Lower lobe of right lung (tissue), 2 donors: ENCODE measurements at regions not wholly inside any gene's neighbourhood (a gene's known extent, or its start where the extent isn't known, plus 50 kb on each side); places are given as distances from the start of the nearest gene placed in this dataset.
A peak's percentile ranks its signal among the peaks of the same experiment; 100 is the strongest.

Experiments
- ATAC-seq, 2 donors: fragments of 200-7000 bp; cut with Tn5 transposase; one replicate each; pipeline ENCODE4 v1.9.1; 2020 to 2022; ENCODE audit warnings: mild to moderate bottlenecking in 2 of 2, moderate library complexity in 2 of 2
- DNase-seq: peaks from one replicate; pipeline ENCODE4 v3.0.0-alpha.2; 2020
- H3K27ac ChIP-seq: fragments of 200-600 bp; one replicate; pipeline ENCODE4 v1.8.0; 2022
- H3K27me3 ChIP-seq: fragments of 200-600 bp; one replicate; pipeline ENCODE4 v1.8.0; 2022; ENCODE audit warnings: low read depth
- H3K36me3 ChIP-seq: fragments of 200-600 bp; one replicate; pipeline ENCODE4 v1.8.0; 2022; ENCODE audit warnings: mild to moderate bottlenecking
- H3K4me1 ChIP-seq: fragments of 200-600 bp; one replicate; pipeline ENCODE4 v1.8.0; 2022
- H3K4me3 ChIP-seq: fragments of 200-600 bp; one replicate; pipeline ENCODE4 v1.8.0; 2022; ENCODE audit warnings: mild to moderate bottlenecking
- H3K9me3 ChIP-seq: fragments of 200-600 bp; one replicate; pipeline ENCODE4 v1.8.0; 2022
- CTCF ChIP-seq: fragments of 200-600 bp; IDR thresholded peaks from one replicate; pipeline ENCODE4 v1.8.0; 2022; ENCODE audit warnings: antibody characterized with exemption, mild to moderate bottlenecking
- intact Hi-C: fragments of 100-400 bp; cut with DNase I; formaldehyde crosslinking; loops from one replicate; pipeline ENCODE4 v1.11.0; 2022
- donor health status: DM: no; HTN: yes; CAD: no; lungs with severe emphysema.

DNA sequence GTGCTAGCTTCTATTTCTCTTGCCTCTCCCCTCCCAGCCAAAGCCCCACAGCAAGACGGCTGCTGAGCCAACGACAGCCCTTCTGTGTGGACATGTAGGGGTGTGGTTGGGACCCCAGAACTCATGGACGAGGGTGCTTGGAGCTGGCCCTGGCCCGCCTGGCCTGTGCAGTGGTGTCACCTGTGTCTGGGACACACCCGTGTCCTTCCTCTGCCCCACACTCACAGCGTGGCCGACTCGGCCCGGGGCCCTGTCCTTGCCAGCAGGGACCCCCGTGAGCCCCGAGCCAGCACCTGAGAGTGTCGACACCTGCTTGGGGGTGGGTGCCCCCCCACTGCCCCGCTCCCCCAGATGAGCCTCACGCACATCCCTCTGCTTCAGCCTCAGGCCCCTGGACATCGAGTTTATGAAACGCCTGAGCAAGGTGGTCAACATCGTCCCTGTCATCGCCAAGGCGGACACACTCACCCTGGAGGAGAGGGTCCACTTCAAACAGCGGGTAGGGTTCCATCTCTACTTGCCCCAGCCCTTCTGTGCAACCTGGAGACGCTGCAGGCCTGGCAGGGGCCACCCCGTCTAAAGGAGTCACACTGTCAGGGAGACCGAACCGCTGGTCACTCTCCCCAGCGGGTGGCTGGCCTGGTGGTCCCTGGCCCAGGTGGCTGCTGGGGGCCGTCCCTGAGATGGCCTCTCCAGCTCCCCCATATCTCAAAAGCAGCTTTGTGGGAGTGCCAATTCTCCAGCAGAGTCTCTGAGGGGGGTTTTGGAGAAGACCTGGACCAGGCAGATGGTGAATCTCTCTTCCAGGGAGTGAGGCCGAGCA lies 349.8 kb downstream of the SEC14L1 start:
- H3K27ac ChIP-seq: no peak overlapping the region
- H3K4me1 ChIP-seq: peaks cover 29% of the 10 kb centered on the region
- DNase-seq: peak; percentile 42
- H3K4me3 ChIP-seq: no peak overlapping the region
- no peak for TF ChIP-seq CTCF
- H3K9me3 ChIP-seq: no peaks in the 10 kb centered on the region
- ATAC-seq: no peak
- H3K27me3 ChIP-seq: no peaks in the 10 kb centered on the region
- intact Hi-C loops: no loop called here
- peaks cover 81% of the 10 kb centered on the region for H3K36me3 ChIP-seq

- peaks cover 91% of the 10 kb centered on the region for H3K36me3 ChIP-seq
These were observed 351.2 kb downstream of the SEC14L1 start for GRCh38 chr17:77491921-77492445.

GRCh38 chr17:77492446-77493237 lies 351.9 kb downstream of the SEC14L1 start:
- TF ChIP-seq CTCF: no peak
- Histone ChIP-seq H3K9me3 (no peaks in the 10 kb centered on the region), H3K27me3 (no peaks in the 10 kb centered on the region), H3K4me1 (peaks cover 29% of the 10 kb centered on the region), H3K27ac (no peak overlapping the region), H3K36me3 (peaks cover 93% of the 10 kb centered on the region), H3K4me3 (no peak overlapping the region)
- DNase-seq (peak; percentile 41), ATAC-seq (no peak)
- intact Hi-C loops: no loop called here

More at GRCh38 chr17:77491921-77492445, 351.2 kb downstream of the SEC14L1 start:
- no peaks in the 10 kb centered on the region for H3K9me3 ChIP-seq
- ATAC-seq: no peak
- H3K27ac ChIP-seq: no peak overlapping the region
- intact Hi-C loops: no loop called here
- peak; percentile 43 for DNase-seq
- H3K27me3 ChIP-seq: no peaks in the 10 kb centered on the region
- H3K4me3 ChIP-seq: no peak overlapping the region
- H3K4me1 ChIP-seq: peaks cover 29% of the 10 kb centered on the region
- no peak for TF ChIP-seq CTCF

GRCh38 chr17:77493238-77493820 lies 352.6 kb downstream of the SEC14L1 start:
- H3K27me3 ChIP-seq: no peaks in the 10 kb centered on the region
- peaks cover 29% of the 10 kb centered on the region for H3K4me1 ChIP-seq
- H3K36me3 ChIP-seq: peaks cover 91% of the 10 kb centered on the region
- no peak for TF ChIP-seq CTCF
- ATAC-seq: no peak
- H3K27ac ChIP-seq: no peak overlapping the region
- no peaks in the 10 kb centered on the region for H3K9me3 ChIP-seq
- intact Hi-C loops: no loop called here
- no peak overlapping the region for H3K4me3 ChIP-seq
- peak; percentile 47 for DNase-seq

GRCh38 chr17:77493901-77494663 lies 353.3 kb downstream of the SEC14L1 start:
- intact Hi-C loops: no loop called here
- Histone ChIP-seq H3K4me3 (no peak overlapping the region), H3K27ac (no peak overlapping the region), H3K36me3 (peaks cover 89% of the 10 kb centered on the region), H3K27me3 (no peaks in the 10 kb centered on the region), H3K4me1 (peaks cover 29% of the 10 kb centered on the region), H3K9me3 (no peaks in the 10 kb centered on the region)
- no peak for ATAC-seq
- no peak for TF ChIP-seq CTCF
- DNase-seq: no peak
